ENCODE measurements at regions not wholly inside any gene's neighbourhood (a gene's known extent, or its start where the extent isn't known, plus 50 kb on each side); places are given as distances from the start of the nearest gene placed in this dataset.

DNA sequence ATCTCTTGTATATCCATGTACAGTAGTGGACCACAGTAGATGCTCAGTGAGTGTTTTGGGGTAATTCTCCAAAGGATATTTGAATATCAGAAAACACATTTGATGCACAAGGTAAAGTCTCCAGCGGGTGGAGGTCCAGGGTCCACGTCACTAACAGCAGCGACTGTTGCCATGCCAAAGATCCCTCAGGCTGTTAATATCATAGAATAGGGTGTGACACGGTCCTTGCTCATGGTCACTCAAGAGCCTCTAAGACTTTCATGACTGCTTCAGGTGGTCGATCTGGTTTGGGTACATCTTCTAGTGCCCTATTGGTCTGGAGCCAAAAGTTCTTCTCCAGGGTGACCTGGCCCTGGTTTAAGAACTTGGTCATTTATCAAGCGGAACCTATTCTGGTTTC is 90.8 kb downstream of the OLIG3 start:
- Mint-ChIP-seq H3K4me1 (ENCODE audit: low read depth, unreplicated experiment) (no peaks in the 10 kb centered on the region), H3K4me3 (ENCODE audit: unreplicated experiment) (no peak overlapping the region), H3K36me3 (ENCODE audit: low read depth, unreplicated experiment) (no peaks in the 10 kb centered on the region), H3K27me3 (ENCODE audit: low read depth, unreplicated experiment) (peaks cover 4% of the 10 kb centered on the region), H3K9me3 (ENCODE audit: unreplicated experiment) (peaks cover 3% of the 10 kb centered on the region), H3K27ac (ENCODE audit: unreplicated experiment) (no peak overlapping the region)
- Histone ChIP-seq H3K27ac (ENCODE audit: low read depth, low read length) (no peak overlapping the region), H3K4me3 (ENCODE audit: insufficient read depth, low read depth, low read length) (no peak overlapping the region), H3K4me1 (ENCODE audit: insufficient read depth, low read length) (no peaks in the 10 kb centered on the region), H3K9me3 (ENCODE audit: insufficient read depth, low read depth, low read length) (no peaks in the 10 kb centered on the region), H4K20me1 (ENCODE audit: insufficient read depth, low read length) (no peaks in the 10 kb centered on the region), H3K27me3 (ENCODE audit: insufficient read depth, low read length) (no peaks in the 10 kb centered on the region), H3K9ac (ENCODE audit: low read length) (no peak overlapping the region), H3K79me2 (ENCODE audit: insufficient read depth, low read length) (no peaks in the 10 kb centered on the region), H2AFZ (ENCODE audit: low read depth, low read length) (no peak overlapping the region), H3K4me2 (ENCODE audit: low read length) (no peak overlapping the region), H3K36me3 (ENCODE audit: insufficient read depth, low read length) (no peaks in the 10 kb centered on the region)
- FAIRE-seq, result no peak
- TF ChIP-seq EZH2 (IDR thresholded peaks at IDR 0.05; ENCODE audit: insufficient read depth, low read length), result no peak
- TF ChIP-seq, protein P1, sequence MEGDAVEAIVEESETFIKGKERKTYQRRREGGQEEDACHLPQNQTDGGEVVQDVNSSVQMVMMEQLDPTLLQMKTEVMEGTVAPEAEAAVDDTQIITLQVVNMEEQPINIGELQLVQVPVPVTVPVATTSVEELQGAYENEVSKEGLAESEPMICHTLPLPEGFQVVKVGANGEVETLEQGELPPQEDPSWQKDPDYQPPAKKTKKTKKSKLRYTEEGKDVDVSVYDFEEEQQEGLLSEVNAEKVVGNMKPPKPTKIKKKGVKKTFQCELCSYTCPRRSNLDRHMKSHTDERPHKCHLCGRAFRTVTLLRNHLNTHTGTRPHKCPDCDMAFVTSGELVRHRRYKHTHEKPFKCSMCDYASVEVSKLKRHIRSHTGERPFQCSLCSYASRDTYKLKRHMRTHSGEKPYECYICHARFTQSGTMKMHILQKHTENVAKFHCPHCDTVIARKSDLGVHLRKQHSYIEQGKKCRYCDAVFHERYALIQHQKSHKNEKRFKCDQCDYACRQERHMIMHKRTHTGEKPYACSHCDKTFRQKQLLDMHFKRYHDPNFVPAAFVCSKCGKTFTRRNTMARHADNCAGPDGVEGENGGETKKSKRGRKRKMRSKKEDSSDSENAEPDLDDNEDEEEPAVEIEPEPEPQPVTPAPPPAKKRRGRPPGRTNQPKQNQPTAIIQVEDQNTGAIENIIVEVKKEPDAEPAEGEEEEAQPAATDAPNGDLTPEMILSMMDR (IDR thresholded peaks at IDR 0.05; ENCODE audit: insufficient read depth, low read depth, low read length), result no peak
- no peak for DNase-seq (ENCODE audit: low read depth)

DNA sequence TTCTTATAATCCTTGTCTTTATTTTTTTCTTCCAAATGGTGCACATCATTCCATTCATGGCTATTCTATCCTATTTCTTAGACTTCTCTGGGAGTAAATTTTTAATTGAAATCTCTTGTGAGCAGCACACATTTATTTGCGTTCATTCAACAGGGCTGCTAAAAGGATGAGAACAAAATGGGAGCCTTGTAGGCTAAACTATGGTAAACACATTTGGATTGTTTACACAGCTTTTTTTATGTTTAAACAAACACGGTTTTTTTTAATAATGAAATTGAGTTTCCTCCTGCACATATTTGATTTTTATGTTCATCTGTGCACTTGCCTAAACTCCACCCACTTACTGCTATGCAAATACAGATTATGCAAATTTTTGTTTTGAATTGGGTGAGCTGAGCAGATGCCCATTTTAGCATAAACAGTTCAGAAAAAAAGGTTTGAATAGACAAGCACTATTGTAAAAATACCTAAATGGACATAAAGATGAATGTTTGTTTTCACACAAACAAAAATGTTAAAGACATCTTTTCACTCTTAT is 92.0 kb downstream of the OLIG3 start:
- TF ChIP-seq, protein P1 (IDR thresholded peaks at IDR 0.05; ENCODE audit: insufficient read depth, low read depth, low read length), result no peak
- TF ChIP-seq EZH2 (IDR thresholded peaks at IDR 0.05; ENCODE audit: insufficient read depth, low read length), result no peak
- Mint-ChIP-seq H3K27me3 (ENCODE audit: low read depth, unreplicated experiment) (peaks cover 4% of the 10 kb centered on the region), H3K36me3 (ENCODE audit: low read depth, unreplicated experiment) (no peaks in the 10 kb centered on the region), H3K4me3 (ENCODE audit: unreplicated experiment) (no peak overlapping the region), H3K4me1 (ENCODE audit: low read depth, unreplicated experiment) (no peaks in the 10 kb centered on the region), H3K9me3 (ENCODE audit: unreplicated experiment) (peaks cover 4% of the 10 kb centered on the region), H3K27ac (ENCODE audit: unreplicated experiment) (no peak overlapping the region)
- Histone ChIP-seq H3K27me3 (ENCODE audit: insufficient read depth, low read length) (no peaks in the 10 kb centered on the region), H3K79me2 (ENCODE audit: insufficient read depth, low read length) (no peaks in the 10 kb centered on the region), H3K9me3 (ENCODE audit: insufficient read depth, low read depth, low read length) (no peaks in the 10 kb centered on the region), H3K27ac (ENCODE audit: low read depth, low read length) (no peak overlapping the region), H3K4me3 (ENCODE audit: insufficient read depth, low read depth, low read length) (no peak overlapping the region), H3K4me1 (ENCODE audit: insufficient read depth, low read length) (no peaks in the 10 kb centered on the region), H3K9ac (ENCODE audit: low read length) (no peak overlapping the region), H3K36me3 (ENCODE audit: insufficient read depth, low read length) (no peaks in the 10 kb centered on the region), H2AFZ (ENCODE audit: low read depth, low read length) (no peak overlapping the region), H3K4me2 (ENCODE audit: low read length) (no peak overlapping the region), H4K20me1 (ENCODE audit: insufficient read depth, low read length) (no peaks in the 10 kb centered on the region)
- DNase-seq (ENCODE audit: low read depth), result no peak
- FAIRE-seq, result no peak

DNA sequence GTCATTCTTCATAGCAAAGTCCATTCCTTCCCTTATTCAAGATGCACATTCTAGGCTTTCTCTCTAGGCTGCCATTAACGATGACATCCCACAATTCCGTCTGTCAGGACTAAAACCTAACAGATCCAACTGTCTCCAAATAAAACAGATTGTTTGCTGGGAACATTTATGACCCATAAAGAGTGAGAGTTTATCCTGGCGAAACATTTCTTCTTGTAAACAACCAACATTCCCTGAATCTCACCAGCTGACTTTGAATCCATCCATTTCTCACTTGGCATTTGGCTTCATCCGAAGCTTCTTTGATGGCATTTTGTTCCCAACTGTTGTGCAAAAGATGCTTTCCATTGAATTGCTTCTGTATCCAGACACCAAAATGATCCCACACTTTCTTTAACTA is 93.1 kb downstream of the OLIG3 start:
- H3K4me1 Mint-ChIP-seq (ENCODE audit: low read depth, unreplicated experiment), result no peaks in the 10 kb centered on the region
- no peaks in the 10 kb centered on the region for H3K79me2 ChIP-seq (ENCODE audit: insufficient read depth, low read length)
- no peaks in the 10 kb centered on the region for H4K20me1 ChIP-seq (ENCODE audit: insufficient read depth, low read length)
- no peak overlapping the region for H2AFZ ChIP-seq (ENCODE audit: low read depth, low read length)
- no peak overlapping the region for H3K27ac ChIP-seq (ENCODE audit: low read depth, low read length)
- H3K27me3 Mint-ChIP-seq (ENCODE audit: low read depth, unreplicated experiment), result peaks cover 4% of the 10 kb centered on the region
- no peak overlapping the region for H3K27ac Mint-ChIP-seq (ENCODE audit: unreplicated experiment)
- H3K4me3 Mint-ChIP-seq (ENCODE audit: unreplicated experiment), result no peak overlapping the region
- no peak overlapping the region for H3K4me2 ChIP-seq (ENCODE audit: low read length)
- no peak overlapping the region for H3K4me3 ChIP-seq (ENCODE audit: insufficient read depth, low read depth, low read length)
- no peak for FAIRE-seq
- no peaks in the 10 kb centered on the region for H3K36me3 Mint-ChIP-seq (ENCODE audit: low read depth, unreplicated experiment)
- TF ChIP-seq EZH2 (IDR thresholded peaks at IDR 0.05; ENCODE audit: insufficient read depth, low read length), result no peak
- TF ChIP-seq, protein P1 (IDR thresholded peaks at IDR 0.05; ENCODE audit: insufficient read depth, low read depth, low read length), result no peak
- H3K9me3 ChIP-seq (ENCODE audit: insufficient read depth, low read depth, low read length), result no peaks in the 10 kb centered on the region
- DNase-seq (ENCODE audit: low read depth), result no peak
- H3K9me3 Mint-ChIP-seq (ENCODE audit: unreplicated experiment), result peaks cover 2% of the 10 kb centered on the region
- H3K27me3 ChIP-seq (ENCODE audit: insufficient read depth, low read length), result no peaks in the 10 kb centered on the region
- no peaks in the 10 kb centered on the region for H3K36me3 ChIP-seq (ENCODE audit: insufficient read depth, low read length)
- H3K4me1 ChIP-seq (ENCODE audit: insufficient read depth, low read length), result no peaks in the 10 kb centered on the region
- H3K9ac ChIP-seq (ENCODE audit: low read length), result no peak overlapping the region
